A549 (cell line): ENCODE measurements at regions not wholly inside any gene's neighbourhood (a gene's known extent, or its start where the extent isn't known, plus 50 kb on each side); places are given as distances from the start of the nearest gene placed in this dataset.

Source experiments
- ATAC-seq, 2 experiments: fragments of 200-7000 bp in 1 of 2; fragments of >200 bp in 1 of 2; cut with Nextera tagmentation in 1 of 2; cut with Tn5 transposase in 1 of 2; 3 replicates each; pipeline versions ENCODE4 v1.8.0 to v1.9.1; 2018 to 2020; ENCODE audit warnings: mild to moderate bottlenecking in 1 of 2, moderate library complexity in 1 of 2
- CTCF ChIA-PET: fragments of 300-600 bp; sonication (Branson Sonifier 250); formaldehyde crosslinking; extraction: SDS; loops from one replicate; lab custom pipeline; 2021; ENCODE audit warnings: antibody characterized with exemption, inconsistent platforms; lab: Yijun Ruan, JAX
- POLR2A ChIA-PET: fragments of 350-600 bp; formaldehyde crosslinking; extraction: SDS; loops from one replicate; lab custom pipeline; 2021; ENCODE audit warnings: antibody characterized with exemption, inconsistent platforms; lab: Yijun Ruan, JAX
- DNase-seq, 2 experiments: peaks; one replicate each; pipeline versions ENCODE4 v3.0.0 to v3.0.0-alpha.2; 2011 to 2016; ENCODE audit warnings: low read depth in 1 of 2, low spot score in 1 of 2
- FAIRE-seq: peaks from 2 replicates; lab custom pipeline; 2011; peaks lifted over from hg19 to GRCh38; lab: Jason Lieb, UNC
- H3K27ac ChIP-seq, 2 experiments: fragments of >200 bp; sonication (Bioruptor Twin); formaldehyde crosslinking; 3 replicates each; pipeline ENCODE4 v1.5.1; 2016 to 2017
- H3K4me1 ChIP-seq: fragments of >200 bp; sonication (Bioruptor Twin); formaldehyde crosslinking; 3 replicates; pipeline ENCODE4 v1.6.1; 2016
- H3K4me2 ChIP-seq: fragments of >200 bp; sonication (Bioruptor Twin); formaldehyde crosslinking; 3 replicates; pipeline ENCODE4 v1.6.1; 2016
- H3K4me3 ChIP-seq: fragments of >200 bp; sonication (Bioruptor Twin); formaldehyde crosslinking; 3 replicates; pipeline ENCODE4 v1.5.1; 2016
- H3K9me3 ChIP-seq: fragments of >200 bp; sonication (Bioruptor Twin); formaldehyde crosslinking; 3 replicates; pipeline ENCODE4 v1.6.1; 2016
- EHMT2 ChIP-seq: fragments of 200-600 bp; sonication (generic); IDR thresholded peaks from 2 replicates; pipeline ENCODE4 v1.6.1; 2016; ENCODE audit warnings: antibody characterized with exemption, low read depth, mild to moderate bottlenecking, moderate library complexity
- FOSB ChIP-seq: fragments of 250-450 bp; sonication (Bioruptor Pico); IDR thresholded peaks from 2 replicates; pipeline ENCODE4 v1.5.0; 2020; ENCODE audit warnings: mild to moderate bottlenecking, moderate library complexity
- HOXA7 ChIP-seq: fragments of 250-450 bp; sonication (Bioruptor Pico); IDR thresholded peaks from 2 replicates; pipeline ENCODE4 v1.5.0; 2020; ENCODE audit warnings: mild to moderate bottlenecking, moderate library complexity
- NPAS2 ChIP-seq: fragments of 250-450 bp; sonication (Bioruptor Pico); IDR thresholded peaks from 2 replicates; pipeline ENCODE4 v1.8.0; 2022; ENCODE audit warnings: mild to moderate bottlenecking, moderate library complexity, borderline replicate concordance
- PHF8 ChIP-seq: fragments of 200-600 bp; sonication (generic); IDR thresholded peaks from 2 replicates; pipeline ENCODE4 v1.6.1; 2016; ENCODE audit warnings: low read depth, mild to moderate bottlenecking, antibody characterized with exemption, moderate library complexity, borderline replicate concordance
- POLR2A ChIP-seq: IDR thresholded peaks from 2 replicates; pipeline ENCODE4 v1.6.1; 2012; ENCODE audit warnings: mild to moderate bottlenecking, low read length
- RAD21 ChIP-seq, 2 experiments: fragments of >200 bp in 1 of 2; sonication (Bioruptor Twin) in 1 of 2; formaldehyde crosslinking in 1 of 2; IDR thresholded peaks in 1 of 2; conservative IDR thresholded peaks in 1 of 2; 2 replicates in 1 of 2; 3 replicates in 1 of 2; pipeline ENCODE4 v1.6.1; 2012 to 2018; ENCODE audit warnings: inconsistent platforms in 1 of 2
- RARB ChIP-seq: fragments of 250-450 bp; sonication (Bioruptor Pico); IDR thresholded peaks from 2 replicates; pipeline ENCODE4 v1.8.0; 2021; ENCODE audit warnings: mild to moderate bottlenecking, moderate library complexity
- RCOR1 ChIP-seq: fragments of 150-350 bp; IDR thresholded peaks from 2 replicates; pipeline ENCODE4 v1.6.1; 2014; ENCODE audit warnings: antibody characterized with exemption, low read length, low read depth
- RNF2 ChIP-seq: fragments of 200-600 bp; sonication (generic); IDR thresholded peaks from 2 replicates; pipeline ENCODE4 v1.6.1; 2016; ENCODE audit warnings: low read depth, mild to moderate bottlenecking, antibody characterized with exemption, moderate library complexity, borderline replicate concordance
- SMC3 ChIP-seq: fragments of >200 bp; sonication (Bioruptor Twin); formaldehyde crosslinking; IDR thresholded peaks from 3 replicates; pipeline ENCODE4 v1.6.1; 2018; ENCODE audit warnings: inconsistent platforms
- SREBF2 ChIP-seq: fragments of 450-650 bp; IDR thresholded peaks from 2 replicates; pipeline ENCODE4 v1.6.1; 2014; ENCODE audit warnings: mild to moderate bottlenecking, moderate library complexity
- TP53 ChIP-seq: fragments of 250-450 bp; sonication (Bioruptor Pico); IDR thresholded peaks from 2 replicates; pipeline ENCODE4 v1.5.0; 2021; ENCODE audit warnings: mild to moderate bottlenecking, moderate library complexity
- ZFP36 ChIP-seq: fragments of 450-650 bp; IDR thresholded peaks from 2 replicates; pipeline ENCODE4 v1.6.1; 2014; ENCODE audit warnings: borderline replicate concordance; ENCODE audit not compliant: partially characterized antibody
- WGBS: methylation state at CpG from one replicate; pipeline ENCODE4 v1.1.6; 2017; ENCODE audit errors: missing lambda C conversion rate; 5-methylcytosine and 5-hydroxymethylcytosine counted together
- TF ChIP-seq, protein P1 (sequence below): IDR thresholded peaks from 2 replicates; pipeline ENCODE4 v1.6.1; 2012
- TF ChIP-seq, protein P2 (sequence below): fragments of 150-350 bp; IDR thresholded peaks from 2 replicates; pipeline ENCODE4 v1.6.1; 2014; ENCODE audit warnings: low read depth, mild to moderate bottlenecking, low read length

DNA sequence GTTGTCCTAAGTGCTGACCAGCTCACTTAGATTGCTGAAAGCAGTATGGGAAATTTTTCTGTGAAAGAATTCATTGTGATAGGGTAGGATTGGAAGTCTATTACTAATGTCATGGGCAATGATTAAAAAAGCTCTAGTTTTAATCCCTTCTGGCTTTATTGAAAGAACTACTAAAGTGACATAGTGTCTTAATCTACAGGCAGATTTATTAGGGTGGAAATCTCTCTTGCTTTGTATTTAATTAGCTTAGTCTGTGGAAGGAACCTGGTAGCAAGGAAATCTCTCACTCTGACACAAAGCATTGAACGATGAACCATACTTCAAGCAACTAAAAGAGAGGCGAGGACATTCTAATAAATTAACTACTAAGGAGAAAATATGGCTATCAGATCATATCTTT lies 1029.2 kb upstream of the PCDH20 start:
- TF ChIP-seq HOXA7 (CRISPR knock-in tag) (no peak), RARB (no peak), RCOR1 (no peak), FOSB (no peak), RAD21 (conservative IDR thresholded peaks at IDR 0.05 in 1 of 2, IDR thresholded peaks at IDR 0.05 in 1 of 2) (no peak), PHF8 (no peak), RNF2 (no peak), SREBF2 (no peak)
- Histone ChIP-seq H3K9me3 (no peaks in the 10 kb centered on the region), H3K4me2 (no peak overlapping the region), H3K27ac (no peak overlapping the region), H3K4me3 (no peak overlapping the region), H3K4me1 (no peaks in the 10 kb centered on the region)
- WGBS = 13% methylated on average over 2 of the region's 2 CpGs
- no peak for DNase-seq
- POLR2A ChIA-PET = no interaction called here
- FAIRE-seq = no peak
- CTCF ChIA-PET = no interaction called here
- ATAC-seq = no peak

DNA sequence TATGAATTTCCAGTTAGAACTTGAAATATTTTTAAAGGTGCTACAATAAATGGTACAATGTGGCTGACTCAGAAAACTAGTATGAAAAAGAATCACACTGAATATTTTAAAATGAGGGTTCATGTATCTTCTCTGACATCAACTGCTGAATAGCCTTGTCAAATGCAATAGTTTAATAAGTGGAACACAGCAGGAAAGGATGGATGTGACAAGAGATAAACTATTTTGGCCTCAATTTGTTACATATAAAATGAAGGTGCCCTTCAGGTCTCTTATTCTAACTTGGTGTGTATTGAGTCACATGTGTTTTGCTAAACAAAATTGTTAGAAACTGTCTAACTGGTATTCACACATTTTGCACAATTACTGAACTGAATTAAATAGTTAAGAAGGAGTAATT lies 1018.4 kb upstream of the PCDH20 start:
- ChIA-PET POLR2A (no interaction called here), CTCF (no interaction called here)
- H3K4me1 ChIP-seq = no peaks in the 10 kb centered on the region
- no peak for DNase-seq
- FAIRE-seq = no peak
- H3K9me3 ChIP-seq = no peaks in the 10 kb centered on the region
- no peak overlapping the region for H3K4me3 ChIP-seq
- no peak overlapping the region for H3K27ac ChIP-seq
- TF ChIP-seq NPAS2 = no peak
- no peak for TF ChIP-seq EHMT2
- TF ChIP-seq SMC3 = no peak
- H3K4me2 ChIP-seq = no peak overlapping the region
- ATAC-seq = no peak

DNA sequence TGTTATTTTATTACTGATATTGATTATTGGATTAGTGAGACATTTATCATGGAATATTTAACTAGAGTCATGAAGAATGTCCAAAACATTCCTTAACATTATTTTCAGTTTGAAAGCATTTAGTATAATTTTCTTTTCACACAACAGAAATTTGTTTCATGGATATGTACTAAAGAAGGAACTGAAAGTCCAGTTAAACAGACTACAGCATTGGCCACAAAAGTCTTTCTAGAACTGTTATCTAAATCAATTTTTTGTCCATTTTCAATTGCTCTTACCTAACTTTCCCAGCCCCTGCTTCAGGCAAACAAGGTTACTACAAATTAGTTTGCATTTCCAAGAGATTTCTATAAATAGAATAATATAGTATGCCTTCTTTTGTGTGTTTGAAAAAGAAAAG lies 1018.0 kb upstream of the PCDH20 start:
- ChIA-PET POLR2A (no interaction called here), CTCF (no interaction called here)
- no peak for FAIRE-seq
- TF ChIP-seq TP53 (CRISPR knock-in tag) = no peak
- TF ChIP-seq POLR2A = no peak
- TF ChIP-seq HOXA7 (CRISPR knock-in tag) = no peak
- TF ChIP-seq, protein P1, sequence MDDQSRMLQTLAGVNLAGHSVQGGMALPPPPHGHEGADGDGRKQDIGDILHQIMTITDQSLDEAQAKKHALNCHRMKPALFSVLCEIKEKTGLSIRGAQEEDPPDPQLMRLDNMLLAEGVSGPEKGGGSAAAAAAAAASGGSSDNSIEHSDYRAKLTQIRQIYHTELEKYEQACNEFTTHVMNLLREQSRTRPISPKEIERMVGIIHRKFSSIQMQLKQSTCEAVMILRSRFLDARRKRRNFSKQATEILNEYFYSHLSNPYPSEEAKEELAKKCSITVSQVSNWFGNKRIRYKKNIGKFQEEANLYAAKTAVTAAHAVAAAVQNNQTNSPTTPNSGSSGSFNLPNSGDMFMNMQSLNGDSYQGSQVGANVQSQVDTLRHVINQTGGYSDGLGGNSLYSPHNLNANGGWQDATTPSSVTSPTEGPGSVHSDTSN = no peak
- TF ChIP-seq, protein P2, sequence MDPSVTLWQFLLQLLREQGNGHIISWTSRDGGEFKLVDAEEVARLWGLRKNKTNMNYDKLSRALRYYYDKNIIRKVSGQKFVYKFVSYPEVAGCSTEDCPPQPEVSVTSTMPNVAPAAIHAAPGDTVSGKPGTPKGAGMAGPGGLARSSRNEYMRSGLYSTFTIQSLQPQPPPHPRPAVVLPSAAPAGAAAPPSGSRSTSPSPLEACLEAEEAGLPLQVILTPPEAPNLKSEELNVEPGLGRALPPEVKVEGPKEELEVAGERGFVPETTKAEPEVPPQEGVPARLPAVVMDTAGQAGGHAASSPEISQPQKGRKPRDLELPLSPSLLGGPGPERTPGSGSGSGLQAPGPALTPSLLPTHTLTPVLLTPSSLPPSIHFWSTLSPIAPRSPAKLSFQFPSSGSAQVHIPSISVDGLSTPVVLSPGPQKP = no peak
- ATAC-seq = no peak
- DNase-seq = no peak
- no peak overlapping the region for H3K27ac ChIP-seq
- H3K4me3 ChIP-seq = no peak overlapping the region
- H3K4me1 ChIP-seq = no peaks in the 10 kb centered on the region
- no peaks in the 10 kb centered on the region for H3K9me3 ChIP-seq
- H3K4me2 ChIP-seq = no peak overlapping the region

DNA sequence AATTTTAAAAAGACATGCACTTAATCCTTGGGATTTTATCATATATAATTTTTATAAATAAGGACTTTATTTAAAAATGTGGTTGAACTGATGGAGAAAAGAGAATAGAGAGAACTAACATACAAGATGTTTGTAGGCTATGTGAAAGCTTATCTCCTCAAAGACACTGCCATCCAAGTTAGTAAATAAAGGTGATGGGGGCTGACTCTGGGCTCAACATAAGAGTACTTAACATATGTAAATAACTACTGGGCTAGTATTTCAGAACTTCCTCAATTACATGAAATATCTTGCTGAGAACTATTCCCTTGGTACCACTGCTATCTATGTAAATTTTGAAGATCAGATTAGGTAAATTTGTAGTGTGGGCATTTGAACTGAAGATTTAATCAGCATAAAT lies 1017.3 kb upstream of the PCDH20 start:
- Histone ChIP-seq H3K4me3 (no peak overlapping the region), H3K4me2 (no peak overlapping the region), H3K9me3 (no peaks in the 10 kb centered on the region), H3K27ac (no peak overlapping the region), H3K4me1 (no peaks in the 10 kb centered on the region)
- POLR2A ChIA-PET = no interaction called here
- CTCF ChIA-PET = no interaction called here
- ATAC-seq = no peak
- FAIRE-seq = no peak
- no peak for DNase-seq
- no peak for TF ChIP-seq NPAS2

DNA sequence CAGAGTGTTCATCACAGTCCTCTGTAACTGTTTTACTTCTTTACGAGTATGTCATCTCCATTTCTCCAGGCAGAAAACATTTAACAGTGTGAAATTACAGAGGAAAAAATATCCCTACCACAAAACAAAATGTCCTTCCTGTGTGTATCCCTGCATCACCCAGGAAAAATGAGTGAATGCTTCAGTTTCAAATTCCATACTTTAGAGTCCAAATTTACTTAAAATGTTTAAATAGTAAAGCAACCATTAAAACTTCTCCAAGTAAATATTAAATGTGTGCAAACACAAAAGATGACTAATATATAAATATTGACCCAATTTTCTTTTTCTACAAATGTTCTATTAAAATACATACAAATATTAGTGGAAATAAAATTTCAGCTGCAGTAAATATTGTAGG lies 1016.6 kb upstream of the PCDH20 start:
- no peak overlapping the region for H3K27ac ChIP-seq
- ATAC-seq = no peak
- H3K4me2 ChIP-seq = no peak overlapping the region
- H3K4me3 ChIP-seq = no peak overlapping the region
- FAIRE-seq = no peak
- ChIA-PET POLR2A (no interaction called here), CTCF (no interaction called here)
- H3K4me1 ChIP-seq = no peaks in the 10 kb centered on the region
- no peak for DNase-seq
- TF ChIP-seq SMC3 = no peak
- TF ChIP-seq FOSB = no peak
- no peak for TF ChIP-seq ZFP36
- no peak for TF ChIP-seq RAD21 (conservative IDR thresholded peaks at IDR 0.05 in 1 of 2, IDR thresholded peaks at IDR 0.05 in 1 of 2)
- H3K9me3 ChIP-seq = no peaks in the 10 kb centered on the region
- 3% methylated on average over 1 of the region's 1 CpG for WGBS
